ENCODE measurements at regions not wholly inside any gene's neighbourhood (a gene's known extent, or its start where the extent isn't known, plus 50 kb on each side); places are given as distances from the start of the nearest gene placed in this dataset.
A peak's percentile ranks its signal among the peaks of the same experiment; 100 is the strongest.

GRCh38 chr19:30742406-30742938 is 370.3 kb downstream of the ZNF536 start:
- DNase-seq (ENCODE audit: low spot score) = peak; percentile 52
- Histone ChIP-seq H3K27ac (no peak overlapping the region), H3K4me3 (no peak overlapping the region), H3K27me3 (no peaks in the 10 kb centered on the region), H3K4me1 (peaks cover 0 to 4% of the 10 kb centered on the region in 2 donors), H3K9me3 (no peaks in the 10 kb centered on the region), H3K36me3 (no peaks in the 10 kb centered on the region)
- no peak for TF ChIP-seq CTCF (IDR thresholded peaks at IDR 0.05)

GRCh38 chr19:30741566-30741965 is 369.4 kb downstream of the ZNF536 start:
- Histone ChIP-seq H3K4me3 (no peak overlapping the region), H3K4me1 (peaks cover 0 to 4% of the 10 kb centered on the region in 2 donors), H3K27ac (no peak overlapping the region), H3K9me3 (no peaks in the 10 kb centered on the region), H3K27me3 (no peaks in the 10 kb centered on the region), H3K36me3 (no peaks in the 10 kb centered on the region)
- DNase-seq (ENCODE audit: low spot score) = no peak
- no peak for TF ChIP-seq CTCF (IDR thresholded peaks at IDR 0.05)

GRCh38 chr19:30739394-30739793 is 367.2 kb downstream of the ZNF536 start:
- Histone ChIP-seq H3K27me3 (no peaks in the 10 kb centered on the region), H3K4me3 (no peak overlapping the region), H3K9me3 (no peaks in the 10 kb centered on the region), H3K27ac (no peak overlapping the region), H3K36me3 (no peaks in the 10 kb centered on the region), H3K4me1 (peaks cover 0 to 4% of the 10 kb centered on the region in 2 donors)
- DNase-seq (ENCODE audit: low spot score) = no peak
- no peak for TF ChIP-seq CTCF (IDR thresholded peaks at IDR 0.05)

GRCh38 chr19:30738047-30738446 is 365.9 kb downstream of the ZNF536 start:
- Histone ChIP-seq H3K4me3 (no peak overlapping the region), H3K36me3 (no peaks in the 10 kb centered on the region), H3K27me3 (no peaks in the 10 kb centered on the region), H3K4me1 (peaks cover 0 to 3% of the 10 kb centered on the region in 2 donors), H3K27ac (no peak overlapping the region), H3K9me3 (no peaks in the 10 kb centered on the region)
- TF ChIP-seq CTCF (IDR thresholded peaks at IDR 0.05) = no peak
- DNase-seq (ENCODE audit: low spot score) = no peak

- no peaks in the 10 kb centered on the region for H3K27me3 ChIP-seq
- H3K27ac ChIP-seq = no peak overlapping the region
- no peak for TF ChIP-seq CTCF (IDR thresholded peaks at IDR 0.05)
- no peaks in the 10 kb centered on the region for H3K36me3 ChIP-seq
- H3K4me3 ChIP-seq = no peak overlapping the region
- no peak for DNase-seq (ENCODE audit: low spot score)
- H3K9me3 ChIP-seq = no peaks in the 10 kb centered on the region
- no peaks in the 10 kb centered on the region for H3K4me1 ChIP-seq
Measured at GRCh38 chr19:30734669-30735068, 362.5 kb downstream of the ZNF536 start.

Data from right atrium auricular region (tissue), 2 donors.